ENCODE measurements at regions not wholly inside any gene's neighbourhood (a gene's known extent, or its start where the extent isn't known, plus 50 kb on each side); places are given as distances from the start of the nearest gene placed in this dataset.

GRCh38 chr5:44028226-44028625 lies 361.0 kb downstream of the FGF10 start:
- DNase-seq (ENCODE audit: low read depth, low spot score) (no peak), FAIRE-seq (no peak)
- no peak overlapping the region for H3K27ac ChIP-seq (ENCODE audit: control insufficient read depth, insufficient read depth, low read length)
- no peaks in the 10 kb centered on the region for H4K20me1 ChIP-seq (ENCODE audit: control insufficient read depth, extremely low read depth, insufficient read depth, low read length)
- no peak for TF ChIP-seq EZH2 (IDR thresholded peaks at IDR 0.05; ENCODE audit: low read length)
- no peak for TF ChIP-seq CTCF (optimal IDR thresholded peaks at IDR 0.05 in 1 of 3, IDR thresholded peaks at IDR 0.05 in 1 of 3, conservative IDR thresholded peaks at IDR 0.05 in 1 of 3; ENCODE audit: extremely low read depth in 1 of 3, insufficient read depth in 2 of 3, low read length in 3 of 3)
- H3K9ac ChIP-seq (ENCODE audit: control insufficient read depth, extremely low read depth, insufficient read depth, low read length) = no peak overlapping the region
- H3K4me2 ChIP-seq (ENCODE audit: control insufficient read depth, extremely low read depth, insufficient read depth, low read depth, low read length) = no peak overlapping the region
- no peaks in the 10 kb centered on the region for H3K9me1 ChIP-seq (ENCODE audit: control insufficient read depth, extremely low read depth, insufficient read depth, low read length)
- no peaks in the 10 kb centered on the region for H3K4me1 ChIP-seq (ENCODE audit: control insufficient read depth, extremely low read depth, insufficient read depth, low read length)
- H3K79me2 ChIP-seq (ENCODE audit: control insufficient read depth, insufficient read depth, low read length) = no peaks in the 10 kb centered on the region
- H3K9me3 ChIP-seq (ENCODE audit: control insufficient read depth, low read depth, low read length) = no peaks in the 10 kb centered on the region
- no peak overlapping the region for H2AFZ ChIP-seq (ENCODE audit: control insufficient read depth, low read length)
- H3K4me3 ChIP-seq (ENCODE audit: control insufficient read depth in 2 of 3, extremely low read depth in 1 of 3, insufficient read depth in 2 of 3, low read depth in 1 of 3, low read length in 3 of 3) = no peak overlapping the region
- no peaks in the 10 kb centered on the region for H3K27me3 ChIP-seq (ENCODE audit: control insufficient read depth, extremely low read depth, insufficient read depth, low read length)
- dilution Hi-C loops (cut with MboI; ENCODE audit: extremely low pct_ligation_motif_present, low sequenced_read_pairs) = no loop called here
- H3K36me3 ChIP-seq (ENCODE audit: control insufficient read depth in 2 of 2, extremely low read depth in 1 of 2, insufficient read depth in 2 of 2, low read length in 2 of 2) = no peaks in the 10 kb centered on the region

GRCh38 chr5:44022622-44023021 lies 366.6 kb downstream of the FGF10 start:
- Histone ChIP-seq H3K36me3 (ENCODE audit: control insufficient read depth in 2 of 2, extremely low read depth in 1 of 2, insufficient read depth in 2 of 2, low read length in 2 of 2) (no peaks in the 10 kb centered on the region), H3K4me3 (ENCODE audit: control insufficient read depth in 2 of 3, extremely low read depth in 1 of 3, insufficient read depth in 2 of 3, low read depth in 1 of 3, low read length in 3 of 3) (no peak overlapping the region), H3K4me1 (ENCODE audit: control insufficient read depth, extremely low read depth, insufficient read depth, low read length) (no peaks in the 10 kb centered on the region), H3K9me1 (ENCODE audit: control insufficient read depth, extremely low read depth, insufficient read depth, low read length) (no peaks in the 10 kb centered on the region), H4K20me1 (ENCODE audit: control insufficient read depth, extremely low read depth, insufficient read depth, low read length) (no peaks in the 10 kb centered on the region), H3K4me2 (ENCODE audit: control insufficient read depth, extremely low read depth, insufficient read depth, low read depth, low read length) (no peak overlapping the region), H3K9ac (ENCODE audit: control insufficient read depth, extremely low read depth, insufficient read depth, low read length) (no peak overlapping the region), H3K79me2 (ENCODE audit: control insufficient read depth, insufficient read depth, low read length) (no peaks in the 10 kb centered on the region), H2AFZ (ENCODE audit: control insufficient read depth, low read length) (no peak overlapping the region), H3K9me3 (ENCODE audit: control insufficient read depth, low read depth, low read length) (no peaks in the 10 kb centered on the region), H3K27ac (ENCODE audit: control insufficient read depth, insufficient read depth, low read length) (no peak overlapping the region), H3K27me3 (ENCODE audit: control insufficient read depth, extremely low read depth, insufficient read depth, low read length) (no peaks in the 10 kb centered on the region)
- FAIRE-seq (no peak), DNase-seq (ENCODE audit: low read depth, low spot score) (no peak)
- TF ChIP-seq CTCF (optimal IDR thresholded peaks at IDR 0.05 in 1 of 3, IDR thresholded peaks at IDR 0.05 in 1 of 3, conservative IDR thresholded peaks at IDR 0.05 in 1 of 3; ENCODE audit: extremely low read depth in 1 of 3, insufficient read depth in 2 of 3, low read length in 3 of 3) = no peak
- no peak for TF ChIP-seq EZH2 (IDR thresholded peaks at IDR 0.05; ENCODE audit: low read length)
- dilution Hi-C loops (cut with MboI; ENCODE audit: extremely low pct_ligation_motif_present, low sequenced_read_pairs) = no loop called here
